GM12878 (cell line): ENCODE measurements at regions not wholly inside any gene's neighbourhood (a gene's known extent, or its start where the extent isn't known, plus 50 kb on each side); places are given as distances from the start of the nearest gene placed in this dataset.
"Not testable (repeated sequence)": the region's sequence is repeated elsewhere in the genome, so short reads cannot be mapped to it uniquely, and the experiment has no call there.

Source experiments
- ATAC-seq: fragments of 200-7000 bp; cut with Tn5 transposase; 3 replicates; pipeline ENCODE4 v1.9.1; 2020; ENCODE audit warnings: mild to moderate bottlenecking, moderate library complexity
- BruUV-seq: library from RNA; stranded (reverse); fragments of 400-500 nt; replicated peaks from 2 replicates; lab custom pipeline; 2021; lab: Mats Ljungman, UMichigan
- CTCF ChIA-PET: fragments of 300-600 bp; sonication (Branson Sonifier 250); formaldehyde crosslinking; extraction: SDS; loops from one replicate; lab custom pipeline; 2021; ENCODE audit warnings: inconsistent platforms; lab: Yijun Ruan, JAX
- POLR2A ChIA-PET: fragments of 350-600 bp; formaldehyde crosslinking; extraction: SDS; loops from one replicate; lab custom pipeline; 2021; ENCODE audit warnings: inconsistent platforms; lab: Charles Lee
- RAD21 ChIA-PET: fragments of 300-600 bp; sonication (Branson Sonifier 250); formaldehyde crosslinking; loops from one replicate; lab custom pipeline; 2023; ENCODE audit warnings: antibody characterized with exemption; ENCODE audit not compliant: unreplicated experiment; lab: Charles Lee
- SMC1A ChIA-PET: fragments of 300-600 bp; sonication (Branson Sonifier 250); formaldehyde crosslinking; loops from one replicate; lab custom pipeline; 2023; ENCODE audit not compliant: unreplicated experiment, uncharacterized antibody; lab: Charles Lee
- DNase-seq: peaks from one replicate; pipeline ENCODE4 v3.0.0-alpha.2; 2011; ENCODE audit warnings: low read depth, low spot score
- FAIRE-seq: peaks from 3 replicates; lab custom pipeline; 2011; peaks lifted over from hg19 to GRCh38; lab: Jason Lieb, UNC
- H2AFZ ChIP-seq: 2 replicates; pipeline ENCODE4 v1.6.0; 2011; ENCODE audit warnings: low read depth, low read length, control low read depth; ENCODE audit not compliant: control insufficient read depth
- H3K27ac ChIP-seq: 2 replicates; pipeline ENCODE4 v1.5.1; 2011; ENCODE audit warnings: control low read depth; ENCODE audit not compliant: control insufficient read depth, insufficient read depth
- H3K27me3 ChIP-seq, 2 experiments: replicated peaks in 1 of 2; 2 replicates each; pipeline versions ENCODE4 v1.6.0 to v1.6.1; 2011; ENCODE audit warnings: low read length in 1 of 2; ENCODE audit not compliant: control insufficient read depth in 2 of 2, insufficient read depth in 2 of 2
- H3K36me3 ChIP-seq, 2 experiments: 2 replicates each; pipeline ENCODE4 v1.5.1; 2011; ENCODE audit warnings: low read length in 1 of 2; ENCODE audit not compliant: control insufficient read depth in 2 of 2, insufficient read depth in 2 of 2
- H3K4me1 ChIP-seq: 2 replicates; pipeline ENCODE4 v1.6.1; 2011; ENCODE audit warnings: mild to moderate bottlenecking, low read length, moderate library complexity, mixed read lengths; ENCODE audit not compliant: control insufficient read depth, insufficient read depth
- H3K4me2 ChIP-seq: 2 replicates; pipeline ENCODE4 v1.6.0; 2011; ENCODE audit warnings: control low read depth; ENCODE audit not compliant: control insufficient read depth, insufficient read depth
- H3K4me3 ChIP-seq: fragments of 200-600 bp; sonication (generic); 2 replicates; pipeline ENCODE4 v1.5.1; 2016
- H3K79me2 ChIP-seq: 2 replicates; pipeline ENCODE4 v1.6.0; 2011; ENCODE audit warnings: low read length; ENCODE audit not compliant: control insufficient read depth, insufficient read depth
- H3K9ac ChIP-seq: 2 replicates; pipeline ENCODE4 v1.8.0; 2011; ENCODE audit warnings: low read length, control low read depth, mixed read lengths; ENCODE audit not compliant: control insufficient read depth, insufficient read depth
- H3K9me3 ChIP-seq: replicated peaks from 3 replicates; pipeline ENCODE4 v1.5.1; 2011; ENCODE audit warnings: mild to moderate bottlenecking, low read length; ENCODE audit not compliant: control insufficient read depth, insufficient read depth
- H4K20me1 ChIP-seq: 2 replicates; pipeline ENCODE4 v1.6.0; 2011; ENCODE audit not compliant: control insufficient read depth, insufficient read depth
- ATF7 ChIP-seq: fragments of 450-650 bp; IDR thresholded peaks from 2 replicates; pipeline ENCODE4 v1.6.1; 2016; ENCODE audit warnings: low read depth, mild to moderate bottlenecking
- CBX3 ChIP-seq: fragments of 200-600 bp; sonication (generic); IDR thresholded peaks from 2 replicates; pipeline ENCODE4 v1.6.1; 2016; ENCODE audit warnings: low read depth, borderline replicate concordance
- CTCF ChIP-seq, 3 experiments: IDR thresholded peaks in 2 of 3; conservative IDR thresholded peaks in 1 of 3; 2 replicates each; pipeline ENCODE4 v1.5.1; 2011; ENCODE audit warnings: low read depth in 3 of 3, low read length in 3 of 3, mild to moderate bottlenecking in 3 of 3, control low read depth in 2 of 3, moderate library complexity in 2 of 3, inconsistent platforms in 1 of 3, mixed read lengths in 1 of 3; ENCODE audit not compliant: control insufficient read depth in 2 of 3, insufficient read depth in 1 of 3; ENCODE audit errors: extremely low read depth in 1 of 3
- ESRRA ChIP-seq: IDR thresholded peaks from 2 replicates; pipeline ENCODE4 v1.6.1; 2012; ENCODE audit warnings: mild to moderate bottlenecking, low read length, improper control_type of control experiment
- HDAC2 ChIP-seq: fragments of 200-600 bp; sonication (generic); IDR thresholded peaks from 2 replicates; pipeline ENCODE4 v1.6.1; 2017
- JUNB ChIP-seq: IDR thresholded peaks from 2 replicates; pipeline ENCODE4 v1.6.1; 2016; ENCODE audit warnings: antibody characterized with exemption, mild to moderate bottlenecking
- TCF12 ChIP-seq: IDR thresholded peaks from 2 replicates; pipeline ENCODE4 v1.6.1; 2011; ENCODE audit warnings: low read depth, mild to moderate bottlenecking, low read length
- ZBTB33 ChIP-seq: fragments of 450-650 bp; IDR thresholded peaks from 2 replicates; pipeline ENCODE4 v1.6.1; 2017; ENCODE audit warnings: mild to moderate bottlenecking
- ZBTB40 ChIP-seq: fragments of 450-650 bp; IDR thresholded peaks from 2 replicates; pipeline ENCODE4 v1.6.1; 2016; ENCODE audit warnings: mild to moderate bottlenecking, moderate library complexity, borderline replicate concordance
- ZNF24 ChIP-seq: fragments of 450-650 bp; IDR thresholded peaks from 2 replicates; pipeline ENCODE4 v1.6.1; 2017; ENCODE audit warnings: antibody characterized with exemption, mild to moderate bottlenecking
- WGBS: methylation state at CpG from one replicate; pipeline ENCODE4 v1.1.6; 2016; ENCODE audit warnings: low lambda C conversion rate; ENCODE audit not compliant: insufficient replicate concordance, insufficient coverage; ENCODE audit errors: missing lambda C conversion rate; 5-methylcytosine and 5-hydroxymethylcytosine counted together
- in situ Hi-C: fragments of 300-500 bp; cut with MboI; formaldehyde crosslinking; loops from 9 replicates; pipeline ENCODE4 v1.14.3; 2018; ENCODE audit warnings: mixed read lengths
- intact Hi-C: fragments of 100-400 bp; cut with micrococcal nuclease; formaldehyde crosslinking; loops from one replicate; pipeline ENCODE4 v1.14.2; 2022; ENCODE audit not compliant: unreplicated experiment

- ATAC-seq, H3K27ac ChIP-seq, H3K79me2 ChIP-seq, H4K20me1 ChIP-seq, RAD21 ChIA-PET, FAIRE-seq, H3K4me1 ChIP-seq, H3K9me3 ChIP-seq, in situ Hi-C loops, BruUV-seq, H3K4me2 ChIP-seq, intact Hi-C loops, H3K4me3 ChIP-seq, H3K27me3 ChIP-seq, H3K9ac ChIP-seq, H3K36me3 ChIP-seq, POLR2A ChIA-PET, H2AFZ ChIP-seq, DNase-seq: not testable (repeated sequence)
- ChIA-PET SMC1A (interaction anchor here (0.6 kb wide), 1 partner anchor 25 kb away, joined by 3 read pairs; no protein-coding TSS in a partner anchor), CTCF (interaction anchor here (0.6 kb wide), 1 partner anchor 926 kb away, joined by 4 read pairs; no protein-coding TSS in a partner anchor)
- WGBS = 64% methylated on average over 8 of the region's 8 CpGs
These were observed 58.2 kb upstream of the N4BP1 start for GRCh38 chr16:48668184-48668583.

GRCh38 chr16:48659940-48660339 lies 50.0 kb upstream of the N4BP1 start:
- no TSS peak for BruUV-seq
- 0% methylated on average over 1 of the region's 1 CpG for WGBS
- no peaks in the 10 kb centered on the region for H3K36me3 ChIP-seq
- ChIA-PET SMC1A (no interaction called here), CTCF (no interaction called here), POLR2A (no interaction called here), RAD21 (no interaction called here)
- no peak overlapping the region for H2AFZ ChIP-seq
- H3K4me1 ChIP-seq = no peaks in the 10 kb centered on the region
- H3K27ac ChIP-seq = no peak overlapping the region
- H3K4me2 ChIP-seq = no peak overlapping the region
- H3K27me3 ChIP-seq = no peaks in the 10 kb centered on the region
- H3K9me3 ChIP-seq = no peaks in the 10 kb centered on the region; the same call in 2 of the 3 replicates
- no peaks in the 10 kb centered on the region for H3K79me2 ChIP-seq
- ATAC-seq (no peak), DNase-seq (no peak), FAIRE-seq (no peak)
- H3K4me3 ChIP-seq = no peak overlapping the region
- in situ Hi-C loops (no loop called here), intact Hi-C loops (no loop called here)
- no peaks in the 10 kb centered on the region for H4K20me1 ChIP-seq
- no peak overlapping the region for H3K9ac ChIP-seq
- TF ChIP-seq JUNB (no peak), ESRRA (no peak), ZNF24 (no peak), ATF7 (no peak), TCF12 (no peak), ZBTB40 (no peak), CBX3 (no peak), ZBTB33 (no peak), HDAC2 (no peak), CTCF (IDR thresholded peaks at IDR 0.05 in 2 of 3, conservative IDR thresholded peaks at IDR 0.05 in 1 of 3; ENCODE audit: control insufficient read depth in 2 of 3, extremely low read depth in 1 of 3, insufficient read depth in 1 of 3, low read depth in 3 of 3, low read length in 3 of 3) (no peak)
